ENCODE measurements at regions not wholly inside any gene's neighbourhood (a gene's known extent, or its start where the extent isn't known, plus 50 kb on each side); places are given as distances from the start of the nearest gene placed in this dataset.

GRCh38 chr12:97628962-97629361, 166.4 kb downstream of the RMST start:
- TF ChIP-seq CTCF (IDR thresholded peaks at IDR 0.05) (no peak), POLR2A (IDR thresholded peaks at IDR 0.05) (no peak)

All from adrenal gland (tissue), 5 donors.